ENCODE measurements at regions not wholly inside any gene's neighbourhood (a gene's known extent, or its start where the extent isn't known, plus 50 kb on each side); places are given as distances from the start of the nearest gene placed in this dataset.

- DNase-seq, result no peak
- Mint-ChIP-seq H3K4me3 (no peak overlapping the region), H3K27me3 (ENCODE audit: low read depth, poor library complexity) (no peaks in the 10 kb centered on the region), H3K4me1 (peaks cover 10% of the 10 kb centered on the region), H3K36me3 (ENCODE audit: low read depth) (no peaks in the 10 kb centered on the region), H3K27ac (no peak overlapping the region), H3K9me3 (no peaks in the 10 kb centered on the region)
- TF ChIP-seq CTCF (IDR thresholded peaks at IDR 0.05), result no peak
Measured at GRCh38 chr5:148012801-148013200, 51.0 kb upstream of the SPINK5 start.

GRCh38 chr5:148011398-148012137 lies 52.2 kb upstream of the SPINK5 start:
- H3K4me1 Mint-ChIP-seq, result peaks cover 10% of the 10 kb centered on the region
- TF ChIP-seq CTCF (IDR thresholded peaks at IDR 0.05), result no peak
- no peak overlapping the region for H3K4me3 Mint-ChIP-seq
- H3K27me3 Mint-ChIP-seq (ENCODE audit: low read depth, poor library complexity), result no peaks in the 10 kb centered on the region
- H3K27ac Mint-ChIP-seq, result no peak overlapping the region
- no peaks in the 10 kb centered on the region for H3K9me3 Mint-ChIP-seq
- H3K36me3 Mint-ChIP-seq (ENCODE audit: low read depth), result no peaks in the 10 kb centered on the region
- DNase-seq, result no peak

- Mint-ChIP-seq H3K4me1 (no peaks in the 10 kb centered on the region), H3K27me3 (ENCODE audit: low read depth, poor library complexity) (no peaks in the 10 kb centered on the region), H3K4me3 (no peak overlapping the region), H3K27ac (no peak overlapping the region), H3K9me3 (peaks cover 21% of the 10 kb centered on the region), H3K36me3 (ENCODE audit: low read depth) (peaks cover 8% of the 10 kb centered on the region)
- DNase-seq, result peak; percentile 6
- no peak for TF ChIP-seq CTCF (IDR thresholded peaks at IDR 0.05)
Measured at GRCh38 chr5:148005788-148006520, 57.8 kb upstream of the SPINK5 start.

- no peak for TF ChIP-seq CTCF (IDR thresholded peaks at IDR 0.05)
- Mint-ChIP-seq H3K4me1 (no peaks in the 10 kb centered on the region), H3K9me3 (peaks cover 35% of the 10 kb centered on the region), H3K27ac (no peak overlapping the region), H3K4me3 (no peak overlapping the region), H3K36me3 (ENCODE audit: low read depth) (peaks cover 19% of the 10 kb centered on the region), H3K27me3 (ENCODE audit: low read depth, poor library complexity) (peaks cover 4% of the 10 kb centered on the region)
- DNase-seq, result no peak
Measured at GRCh38 chr5:148003226-148003625, 60.6 kb upstream of the SPINK5 start.

GRCh38 chr5:148002451-148002850 lies 61.3 kb upstream of the SPINK5 start:
- Mint-ChIP-seq H3K4me3 (no peak overlapping the region), H3K4me1 (no peaks in the 10 kb centered on the region), H3K27me3 (ENCODE audit: low read depth, poor library complexity) (peaks cover 4% of the 10 kb centered on the region), H3K9me3 (peaks cover 35% of the 10 kb centered on the region), H3K36me3 (ENCODE audit: low read depth) (peaks cover 19% of the 10 kb centered on the region), H3K27ac (no peak overlapping the region)
- no peak for DNase-seq
- TF ChIP-seq CTCF (IDR thresholded peaks at IDR 0.05), result no peak
